Epithelial cell of proximal tubule (primary cell): ENCODE measurements at regions not wholly inside any gene's neighbourhood (a gene's known extent, or its start where the extent isn't known, plus 50 kb on each side); places are given as distances from the start of the nearest gene placed in this dataset.
"Not testable (repeated sequence)": the region's sequence is repeated elsewhere in the genome, so short reads cannot be mapped to it uniquely, and the experiment has no call there.

ENCODE experiments used
- DNase-seq: peaks from one replicate; pipeline ENCODE4 v3.0.0-alpha.2; 2011; ENCODE audit warnings: low read depth
- H3K4me3 ChIP-seq: 2 replicates; pipeline ENCODE4 v1.5.1; 2011; ENCODE audit warnings: low read depth, mild to moderate bottlenecking, low read length
- CTCF ChIP-seq: conservative IDR thresholded peaks from 2 replicates; pipeline ENCODE4 v1.5.1; 2012; ENCODE audit warnings: low read depth, mild to moderate bottlenecking, low read length

- no peak for DNase-seq
- no peak for TF ChIP-seq CTCF
Observed at GRCh38 chr7:106750773-106751172, 89.8 kb upstream of the CCDC71L start.

GRCh38 chr7:106752367-106752766 lies 91.4 kb upstream of the CCDC71L start:
- H3K4me3 ChIP-seq = no peak overlapping the region
- DNase-seq = no peak
- TF ChIP-seq CTCF = no peak

More at GRCh38 chr7:106750773-106751172, 89.8 kb upstream of the CCDC71L start:
- H3K4me3 ChIP-seq = no peak overlapping the region

- not testable (repeated sequence) for DNase-seq, H3K4me3 ChIP-seq
Observed at GRCh38 chr7:106755024-106755423, 94.1 kb upstream of the CCDC71L start.

- TF ChIP-seq CTCF = no peak
- no peak for DNase-seq
- H3K4me3 ChIP-seq = no peak overlapping the region
Observed at GRCh38 chr7:106755641-106756040, 94.7 kb upstream of the CCDC71L start.

GRCh38 chr7:106756071-106756470 lies 95.1 kb upstream of the CCDC71L start:
- DNase-seq = no peak
- no peak overlapping the region for H3K4me3 ChIP-seq
- no peak for TF ChIP-seq CTCF

GRCh38 chr7:106756884-106757283 lies 95.9 kb upstream of the CCDC71L start:
- no peak overlapping the region for H3K4me3 ChIP-seq
- TF ChIP-seq CTCF = no peak

GRCh38 chr7:106757846-106758245 lies 96.9 kb upstream of the CCDC71L start:
- no peak overlapping the region for H3K4me3 ChIP-seq
- DNase-seq = no peak
- TF ChIP-seq CTCF = no peak

More at GRCh38 chr7:106756884-106757283, 95.9 kb upstream of the CCDC71L start:
- DNase-seq = no peak

- not testable (repeated sequence) for DNase-seq, H3K4me3 ChIP-seq
Observed at GRCh38 chr7:106762845-106763244, 101.9 kb upstream of the CCDC71L start.
